ENCODE measurements at regions not wholly inside any gene's neighbourhood (a gene's known extent, or its start where the extent isn't known, plus 50 kb on each side); places are given as distances from the start of the nearest gene placed in this dataset.

GRCh38 chr16:48814994-48815393 is 205.0 kb upstream of the N4BP1 start:
- ChIA-PET CTCF (no interaction called here), POLR2A (no interaction called here)
- no peak for TF ChIP-seq CTCF (IDR thresholded peaks at IDR 0.05; ENCODE audit: insufficient read depth, low read depth, low read length)
- Histone ChIP-seq H3K27me3 (ENCODE audit: control insufficient read depth, insufficient read depth, low read length) (peaks cover 1% of the 10 kb centered on the region; the same call in 1 of the 2 replicates), H3K36me3 (ENCODE audit: control insufficient read depth, insufficient read depth, low read length) (no peaks in the 10 kb centered on the region), H3K4me3 (ENCODE audit: low read depth, low read length) (no peak overlapping the region)
- DNase-seq (ENCODE audit: low read depth) = no peak

- Histone ChIP-seq H3K36me3 (ENCODE audit: control insufficient read depth, insufficient read depth, low read length) (no peaks in the 10 kb centered on the region), H3K4me3 (ENCODE audit: low read depth, low read length) (no peak overlapping the region), H3K27me3 (ENCODE audit: control insufficient read depth, insufficient read depth, low read length) (peaks cover 1% of the 10 kb centered on the region; the same call in 1 of the 2 replicates)
- no peak for TF ChIP-seq CTCF (IDR thresholded peaks at IDR 0.05; ENCODE audit: insufficient read depth, low read depth, low read length)
- POLR2A ChIA-PET = interaction anchor here (0.6 kb wide), 1 partner anchor 18 kb away, joined by 3 read pairs; no protein-coding TSS in a partner anchor
- DNase-seq (ENCODE audit: low read depth) = no peak
- CTCF ChIA-PET = no interaction called here
Observed at GRCh38 chr16:48813485-48813884, 203.5 kb upstream of the N4BP1 start.

- no peak for DNase-seq (ENCODE audit: low read depth)
- ChIA-PET CTCF (no interaction called here), POLR2A (interaction anchor here (0.6 kb wide), 1 partner anchor 19 kb away, joined by 3 read pairs; no protein-coding TSS in a partner anchor)
- peaks cover 1% of the 10 kb centered on the region; the same call in 1 of the 2 replicates for H3K27me3 ChIP-seq (ENCODE audit: control insufficient read depth, insufficient read depth, low read length)
- H3K36me3 ChIP-seq (ENCODE audit: control insufficient read depth, insufficient read depth, low read length) = no peaks in the 10 kb centered on the region
- H3K4me3 ChIP-seq (ENCODE audit: low read depth, low read length) = no peak overlapping the region
- TF ChIP-seq CTCF (IDR thresholded peaks at IDR 0.05; ENCODE audit: insufficient read depth, low read depth, low read length) = no peak
Observed at GRCh38 chr16:48812856-48813255, 202.9 kb upstream of the N4BP1 start.

- Histone ChIP-seq H3K4me3 (ENCODE audit: low read depth, low read length) (no peak overlapping the region), H3K27me3 (ENCODE audit: control insufficient read depth, insufficient read depth, low read length) (peaks cover 1% of the 10 kb centered on the region; the same call in 1 of the 2 replicates), H3K36me3 (ENCODE audit: control insufficient read depth, insufficient read depth, low read length) (no peaks in the 10 kb centered on the region)
- ChIA-PET CTCF (interaction anchor here (0.7 kb wide), 1 partner anchor 50 kb away, joined by 3 read pairs; no protein-coding TSS in a partner anchor), POLR2A (no interaction called here)
- no peak for DNase-seq (ENCODE audit: low read depth)
- no peak for TF ChIP-seq CTCF (IDR thresholded peaks at IDR 0.05; ENCODE audit: insufficient read depth, low read depth, low read length)
Observed at GRCh38 chr16:48811478-48811877, 201.5 kb upstream of the N4BP1 start.

GRCh38 chr16:48810803-48811453 is 200.9 kb upstream of the N4BP1 start:
- Histone ChIP-seq H3K4me3 (ENCODE audit: low read depth, low read length) (no peak overlapping the region), H3K36me3 (ENCODE audit: control insufficient read depth, insufficient read depth, low read length) (no peaks in the 10 kb centered on the region), H3K27me3 (ENCODE audit: control insufficient read depth, insufficient read depth, low read length) (peaks cover 1% of the 10 kb centered on the region; the same call in 1 of the 2 replicates)
- CTCF ChIA-PET = no interaction called here
- no peak for DNase-seq (ENCODE audit: low read depth)
- no peak for TF ChIP-seq CTCF (IDR thresholded peaks at IDR 0.05; ENCODE audit: insufficient read depth, low read depth, low read length)
- POLR2A ChIA-PET = no interaction called here

All from BJ (cell line).